Occipital lobe (tissue), 1 donor: ENCODE measurements at regions not wholly inside any gene's neighbourhood (a gene's known extent, or its start where the extent isn't known, plus 50 kb on each side); places are given as distances from the start of the nearest gene placed in this dataset.

Experiments used
- DNase-seq: peaks from one replicate; lab custom pipeline; 2025; lab: John Stamatoyannopoulos, UW

GRCh38 chrX:25226151-25226550, 210.4 kb upstream of the ARX start:
- DNase-seq, result no peak

- DNase-seq, result no peak
These were observed 203.7 kb upstream of the ARX start for GRCh38 chrX:25219480-25219879.

GRCh38 chrX:25213611-25214010, 197.8 kb upstream of the ARX start:
- DNase-seq, result no peak

GRCh38 chrX:25207803-25208475, 192.2 kb upstream of the ARX start:
- DNase-seq, result no peak

GRCh38 chrX:25206778-25207177, 191.0 kb upstream of the ARX start:
- no peak for DNase-seq

GRCh38 chrX:25204182-25204581, 188.4 kb upstream of the ARX start:
- DNase-seq, result no peak

GRCh38 chrX:25202827-25203226, 187.1 kb upstream of the ARX start:
- no peak for DNase-seq

GRCh38 chrX:25198891-25199290, 183.1 kb upstream of the ARX start:
- peak; percentile 28 for DNase-seq

- DNase-seq, result no peak
These were observed 182.5 kb upstream of the ARX start for GRCh38 chrX:25198253-25198652.

GRCh38 chrX:25196221-25196620, 180.5 kb upstream of the ARX start:
- no peak for DNase-seq

- no peak for DNase-seq
These were observed 175.6 kb upstream of the ARX start for GRCh38 chrX:25191403-25191802.

- no peak for DNase-seq
These were observed 166.0 kb upstream of the ARX start for GRCh38 chrX:25181775-25182174.

- no peak for DNase-seq
These were observed 164.5 kb upstream of the ARX start for GRCh38 chrX:25180242-25180641.

- DNase-seq, result no peak
These were observed 162.8 kb upstream of the ARX start for GRCh38 chrX:25178555-25178954.

- DNase-seq, result no peak
These were observed 160.0 kb upstream of the ARX start for GRCh38 chrX:25175743-25176142.

GRCh38 chrX:25175171-25175570, 159.4 kb upstream of the ARX start:
- DNase-seq, result no peak

GRCh38 chrX:25166546-25166945, 150.8 kb upstream of the ARX start:
- DNase-seq, result no peak

- no peak for DNase-seq
These were observed 150.4 kb upstream of the ARX start for GRCh38 chrX:25166145-25166544.

GRCh38 chrX:25158635-25159034, 142.9 kb upstream of the ARX start:
- no peak for DNase-seq

- DNase-seq, result no peak
These were observed 141.1 kb upstream of the ARX start for GRCh38 chrX:25156832-25157231.

GRCh38 chrX:25156323-25156722, 140.6 kb upstream of the ARX start:
- DNase-seq, result no peak

- DNase-seq, result no peak
These were observed 138.4 kb upstream of the ARX start for GRCh38 chrX:25154168-25154567.

- DNase-seq, result no peak
These were observed 136.0 kb upstream of the ARX start for GRCh38 chrX:25151749-25152148.
